ENCODE measurements at regions not wholly inside any gene's neighbourhood (a gene's known extent, or its start where the extent isn't known, plus 50 kb on each side); places are given as distances from the start of the nearest gene placed in this dataset.

DNA sequence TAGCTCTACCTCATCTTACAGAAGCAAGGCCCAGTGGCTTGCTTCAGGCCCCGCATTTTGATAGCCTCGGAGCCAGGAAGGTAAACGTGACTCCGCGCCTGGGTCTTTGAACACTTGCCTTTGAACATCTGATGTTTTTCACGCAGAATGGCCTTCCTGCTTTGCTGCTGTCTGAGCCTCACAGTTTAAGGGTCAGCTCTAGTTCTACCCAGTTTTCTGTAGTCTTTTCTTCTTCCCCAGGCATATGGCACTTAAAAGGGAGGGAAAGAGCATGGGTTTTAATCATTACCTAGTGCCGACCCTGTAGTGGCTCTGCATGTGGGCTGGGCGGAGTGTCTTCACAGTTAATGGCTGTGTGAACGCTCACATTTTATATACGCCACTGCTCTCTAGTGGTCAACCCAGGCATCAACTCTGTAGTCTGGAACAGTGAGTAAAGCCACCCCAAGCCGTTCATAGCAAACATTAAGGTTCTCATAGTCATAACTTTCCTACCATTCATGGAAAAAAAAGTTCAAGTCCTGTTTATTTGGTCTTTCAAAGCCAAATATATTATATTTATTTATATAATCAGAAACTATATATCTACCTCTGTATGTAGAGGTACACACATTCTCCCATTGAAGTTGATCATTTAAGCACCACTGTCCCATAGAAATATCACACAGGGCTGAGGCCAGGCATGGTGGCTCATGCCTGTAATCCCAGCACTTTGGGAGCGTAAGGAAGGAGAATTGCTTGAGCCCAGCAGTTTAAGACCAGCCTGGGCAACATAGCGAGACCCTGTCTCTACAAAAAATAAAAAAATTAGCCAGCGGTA, 78.1 kb downstream of the IER5 start:
- TF ChIP-seq, protein P1, sequence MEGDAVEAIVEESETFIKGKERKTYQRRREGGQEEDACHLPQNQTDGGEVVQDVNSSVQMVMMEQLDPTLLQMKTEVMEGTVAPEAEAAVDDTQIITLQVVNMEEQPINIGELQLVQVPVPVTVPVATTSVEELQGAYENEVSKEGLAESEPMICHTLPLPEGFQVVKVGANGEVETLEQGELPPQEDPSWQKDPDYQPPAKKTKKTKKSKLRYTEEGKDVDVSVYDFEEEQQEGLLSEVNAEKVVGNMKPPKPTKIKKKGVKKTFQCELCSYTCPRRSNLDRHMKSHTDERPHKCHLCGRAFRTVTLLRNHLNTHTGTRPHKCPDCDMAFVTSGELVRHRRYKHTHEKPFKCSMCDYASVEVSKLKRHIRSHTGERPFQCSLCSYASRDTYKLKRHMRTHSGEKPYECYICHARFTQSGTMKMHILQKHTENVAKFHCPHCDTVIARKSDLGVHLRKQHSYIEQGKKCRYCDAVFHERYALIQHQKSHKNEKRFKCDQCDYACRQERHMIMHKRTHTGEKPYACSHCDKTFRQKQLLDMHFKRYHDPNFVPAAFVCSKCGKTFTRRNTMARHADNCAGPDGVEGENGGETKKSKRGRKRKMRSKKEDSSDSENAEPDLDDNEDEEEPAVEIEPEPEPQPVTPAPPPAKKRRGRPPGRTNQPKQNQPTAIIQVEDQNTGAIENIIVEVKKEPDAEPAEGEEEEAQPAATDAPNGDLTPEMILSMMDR (IDR thresholded peaks at IDR 0.05; ENCODE audit: low read length), result peak; percentile 93
- TF ChIP-seq EZH2 (optimal IDR thresholded peaks at IDR 0.05; ENCODE audit: low read depth, low read length), result no peak
- TF ChIP-seq EZH2phosphoT487 (IDR thresholded peaks at IDR 0.05; ENCODE audit: low read length), result no peak

Measured in MM.1S (cell line).